DOHH2 (cell line): ENCODE measurements at regions not wholly inside any gene's neighbourhood (a gene's known extent, or its start where the extent isn't known, plus 50 kb on each side); places are given as distances from the start of the nearest gene placed in this dataset.

Source experiments
- H3F3A ChIP-seq: fragments of 200-600 bp; sonication (generic), shearing (Covaris generic); 2 replicates; pipeline ENCODE4 v1.6.0; 2016; ENCODE audit warnings: antibody characterized with exemption, mild to moderate bottlenecking; ENCODE audit not compliant: control insufficient read depth, insufficient read depth
- H3K27ac ChIP-seq: fragments of 200-600 bp; sonication (generic); 2 replicates; pipeline ENCODE4 v1.5.1; 2014; ENCODE audit warnings: low read depth, mild to moderate bottlenecking, low read length, moderate library complexity
- H3K27me3 ChIP-seq: fragments of 200-600 bp; sonication (generic); 2 replicates; pipeline ENCODE4 v1.6.1; 2014; ENCODE audit warnings: mild to moderate bottlenecking, low read length, mixed read lengths; ENCODE audit not compliant: control insufficient read depth
- H3K36me3 ChIP-seq: fragments of 200-600 bp; sonication (generic); 2 replicates; pipeline ENCODE4 v1.6.1; 2014; ENCODE audit warnings: mild to moderate bottlenecking, low read length, moderate library complexity, mixed read lengths; ENCODE audit not compliant: control insufficient read depth
- H3K4me1 ChIP-seq: fragments of 200-600 bp; sonication (generic); 2 replicates; pipeline ENCODE4 v1.6.1; 2014; ENCODE audit warnings: mild to moderate bottlenecking, low read length, mixed read lengths; ENCODE audit not compliant: control insufficient read depth
- H3K4me2 ChIP-seq: fragments of 200-600 bp; sonication (generic); 2 replicates; pipeline ENCODE4 v1.6.0; 2014; ENCODE audit warnings: mild to moderate bottlenecking, low read length, moderate library complexity
- H3K4me3 ChIP-seq: fragments of 200-600 bp; sonication (generic); 2 replicates; pipeline ENCODE4 v1.5.1; 2014; ENCODE audit warnings: mild to moderate bottlenecking, low read length, mixed read lengths
- H3K79me2 ChIP-seq: fragments of 200-600 bp; sonication (generic); 2 replicates; pipeline ENCODE4 v1.6.1; 2014; ENCODE audit warnings: mild to moderate bottlenecking, low read length, mixed read lengths; ENCODE audit not compliant: control insufficient read depth
- H3K9me2 ChIP-seq: fragments of 200-600 bp; sonication (generic); replicated peaks from 2 replicates; pipeline ENCODE4 v1.6.1; 2014; ENCODE audit warnings: mild to moderate bottlenecking, low read length, mixed read lengths; ENCODE audit not compliant: control insufficient read depth
- H3K9me3 ChIP-seq: fragments of 200-600 bp; sonication (generic); 2 replicates; pipeline ENCODE4 v1.6.1; 2014; ENCODE audit warnings: antibody characterized with exemption, low read length, mixed read lengths; ENCODE audit not compliant: control insufficient read depth, insufficient read depth
- H4K20me1 ChIP-seq: fragments of 200-600 bp; sonication (generic); 2 replicates; pipeline ENCODE4 v1.6.0; 2014; ENCODE audit warnings: low read depth, mild to moderate bottlenecking, antibody characterized with exemption, low read length, moderate library complexity; ENCODE audit not compliant: control insufficient read depth, insufficient read depth
- CTCF ChIP-seq: fragments of 200-600 bp; sonication (generic); IDR thresholded peaks from one replicate; pipeline ENCODE4 v1.5.1; 2014; ENCODE audit warnings: antibody characterized with exemption, mild to moderate bottlenecking, low read depth, low read length; ENCODE audit not compliant: poor library complexity, severe bottlenecking
- EZH2phosphoT487 ChIP-seq: fragments of 200-600 bp; sonication (generic); IDR thresholded peaks from 2 replicates; pipeline ENCODE4 v1.6.1; 2017; ENCODE audit warnings: borderline replicate concordance, mild to moderate bottlenecking, antibody characterized with exemption, low read length, moderate library complexity, mixed read lengths

- Histone ChIP-seq H3K79me2 (no peaks in the 10 kb centered on the region), H3K4me1 (no peaks in the 10 kb centered on the region), H3K36me3 (no peaks in the 10 kb centered on the region), H3K9me3 (no peaks in the 10 kb centered on the region; the same call in 1 of the 2 replicates), H3K27ac (no peak overlapping the region), H3K4me2 (no peak overlapping the region), H3F3A (no peaks in the 10 kb centered on the region), H3K27me3 (no peaks in the 10 kb centered on the region), H3K9me2 (no peaks in the 10 kb centered on the region), H3K4me3 (no peak overlapping the region), H4K20me1 (no peaks in the 10 kb centered on the region)
- no peak for TF ChIP-seq CTCF
- TF ChIP-seq EZH2phosphoT487, result no peak
These were observed 430.1 kb downstream of the FBXO15 start for GRCh38 chr18:73717570-73717969.

GRCh38 chr18:73715210-73715670 lies 432.4 kb downstream of the FBXO15 start:
- no peaks in the 10 kb centered on the region for H3K9me2 ChIP-seq
- H4K20me1 ChIP-seq, result no peaks in the 10 kb centered on the region
- no peaks in the 10 kb centered on the region for H3K79me2 ChIP-seq
- no peak overlapping the region for H3K27ac ChIP-seq
- no peaks in the 10 kb centered on the region for H3K27me3 ChIP-seq
- H3F3A ChIP-seq, result no peaks in the 10 kb centered on the region
- TF ChIP-seq CTCF (no peak), EZH2phosphoT487 (no peak)
- no peaks in the 10 kb centered on the region for H3K36me3 ChIP-seq
- H3K4me3 ChIP-seq, result no peak overlapping the region
- no peaks in the 10 kb centered on the region; the same call in 1 of the 2 replicates for H3K9me3 ChIP-seq
- H3K4me2 ChIP-seq, result no peak overlapping the region
- H3K4me1 ChIP-seq, result no peaks in the 10 kb centered on the region

GRCh38 chr18:73714466-73714865 lies 433.2 kb downstream of the FBXO15 start:
- Histone ChIP-seq H3K27me3 (no peaks in the 10 kb centered on the region), H3K79me2 (no peaks in the 10 kb centered on the region), H3K4me1 (no peaks in the 10 kb centered on the region), H3K9me3 (no peaks in the 10 kb centered on the region), H3F3A (no peaks in the 10 kb centered on the region), H4K20me1 (no peaks in the 10 kb centered on the region), H3K4me2 (no peak overlapping the region), H3K9me2 (no peaks in the 10 kb centered on the region), H3K27ac (no peak overlapping the region), H3K36me3 (no peaks in the 10 kb centered on the region), H3K4me3 (no peak overlapping the region)
- TF ChIP-seq CTCF (no peak), EZH2phosphoT487 (no peak)
